ENCODE measurements at regions not wholly inside any gene's neighbourhood (a gene's known extent, or its start where the extent isn't known, plus 50 kb on each side); places are given as distances from the start of the nearest gene placed in this dataset.

GRCh38 chr4:42268824-42269223 lies 116.4 kb upstream of the BEND4 start:
- no peaks in the 10 kb centered on the region for H3K79me1 ChIP-seq (ENCODE audit: insufficient read depth, low read depth, low read length, poor library complexity, severe bottlenecking)
- H3K23ac ChIP-seq (ENCODE audit: insufficient read length, low read depth, low read length) = no peak overlapping the region
- H2AFZ ChIP-seq (ENCODE audit: low read length) = no peak overlapping the region
- peak overlapping the region; percentile 73 to 92 (median 86); a peak in 5 of 7 replicates for H3K27ac Mint-ChIP-seq
- H3K4me1 Mint-ChIP-seq = peaks cover 37 to 49% of the 10 kb centered on the region in 2 experiments
- no peak overlapping the region for H3K27ac ChIP-seq (ENCODE audit: insufficient read length, low read depth, low read length)
- H2BK5ac ChIP-seq (ENCODE audit: insufficient read length, low read length) = no peak overlapping the region
- no peaks in the 10 kb centered on the region for H3K23me2 ChIP-seq (ENCODE audit: insufficient read length, low read depth, low read length, poor library complexity, severe bottlenecking)
- WGBS (ENCODE audit: extremely low coverage, insufficient read length, low lambda C conversion rate) = no CpG with 5 or more reads among the region's 2 CpGs
- no peaks in the 10 kb centered on the region for H3K27me3 ChIP-seq (ENCODE audit: insufficient read depth, low read length)
- H2BK15ac ChIP-seq (ENCODE audit: low read depth, low read length) = no peak overlapping the region
- no peak overlapping the region for H3T11ph ChIP-seq (ENCODE audit: low read length)
- no peak overlapping the region for H2BK20ac ChIP-seq (ENCODE audit: low read depth, low read length, poor library complexity, severe bottlenecking)
- H3K4me3 Mint-ChIP-seq = no peak overlapping the region
- no peak overlapping the region for H3K14ac ChIP-seq (ENCODE audit: insufficient read depth, low read length)
- peaks cover 49 to 53% of the 10 kb centered on the region in 2 experiments for H3K9me3 Mint-ChIP-seq
- H3K4ac ChIP-seq (ENCODE audit: low read depth, low read length) = no peak overlapping the region
- no peak for DNase-seq
- H4K8ac ChIP-seq (replicated peaks; ENCODE audit: insufficient read length, low read depth, low read length) = no peak overlapping the region
- H3K4me1 ChIP-seq (ENCODE audit: insufficient read depth, low read length) = peaks cover 2% of the 10 kb centered on the region; the same call in 1 of the 2 replicates
- H4K5ac ChIP-seq (ENCODE audit: insufficient read length, low read depth, low read length) = no peak overlapping the region
- H3K9ac ChIP-seq (ENCODE audit: extremely low read depth, insufficient read length, low read length) = no peak overlapping the region
- H3K27me3 Mint-ChIP-seq (ENCODE audit: low read depth) = no peaks in the 10 kb centered on the region; the same call in 1 of the 2 replicates
- H3K9me3 ChIP-seq (ENCODE audit: control insufficient read depth, low read depth, low read length) = peaks cover 12% of the 10 kb centered on the region
- no peak overlapping the region for H2BK12ac ChIP-seq (ENCODE audit: insufficient read length, low read depth, low read length)
- H2AK5ac ChIP-seq (ENCODE audit: insufficient read length, low read length) = no peak overlapping the region
- no peak overlapping the region for H3K56ac ChIP-seq (ENCODE audit: insufficient read length, low read depth, low read length)
- TF ChIP-seq CTCF (conservative IDR thresholded peaks at IDR 0.05) = no peak
- H4K20me1 ChIP-seq (ENCODE audit: control insufficient read depth, insufficient read depth, insufficient read length) = no peaks in the 10 kb centered on the region
- H3K36me3 Mint-ChIP-seq (ENCODE audit: insufficient read depth in 1 of 3, low read depth in 3 of 3) = peaks cover 12 to 60% (median 35%) of the 10 kb centered on the region in 3 experiments
- no peak overlapping the region for H3K4me2 ChIP-seq (ENCODE audit: insufficient read depth, insufficient read length, low read length)
- H4K91ac ChIP-seq (ENCODE audit: insufficient read length, low read depth, low read length) = no peak overlapping the region
- no peak overlapping the region for H2BK120ac ChIP-seq (ENCODE audit: low read depth, low read length, poor library complexity, severe bottlenecking)
- no peaks in the 10 kb centered on the region for H3K79me2 ChIP-seq (ENCODE audit: insufficient read depth, low read length)
- H3K18ac ChIP-seq (ENCODE audit: insufficient read length, low read depth, low read length) = no peak overlapping the region

Measured in H9 (cell line).